Choroid plexus epithelial cell (primary cell): ENCODE measurements at regions not wholly inside any gene's neighbourhood (a gene's known extent, or its start where the extent isn't known, plus 50 kb on each side); places are given as distances from the start of the nearest gene placed in this dataset.
A peak's percentile ranks its signal among the peaks of the same experiment; 100 is the strongest.

ENCODE experiments used
- DNase-seq: peaks from one replicate; pipeline ENCODE4 v3.0.0-alpha.2; 2010; ENCODE audit warnings: low read depth
- H3K4me3 ChIP-seq: 2 replicates; pipeline ENCODE4 v1.5.1; 2011; ENCODE audit warnings: low read depth, mild to moderate bottlenecking, control low read depth, low read length, moderate library complexity
- TF ChIP-seq, protein P1 (sequence below): conservative IDR thresholded peaks from 2 replicates; pipeline ENCODE4 v1.5.1; 2011; ENCODE audit warnings: low read depth, mild to moderate bottlenecking, control low read depth, inconsistent platforms, low read length, moderate library complexity

DNA sequence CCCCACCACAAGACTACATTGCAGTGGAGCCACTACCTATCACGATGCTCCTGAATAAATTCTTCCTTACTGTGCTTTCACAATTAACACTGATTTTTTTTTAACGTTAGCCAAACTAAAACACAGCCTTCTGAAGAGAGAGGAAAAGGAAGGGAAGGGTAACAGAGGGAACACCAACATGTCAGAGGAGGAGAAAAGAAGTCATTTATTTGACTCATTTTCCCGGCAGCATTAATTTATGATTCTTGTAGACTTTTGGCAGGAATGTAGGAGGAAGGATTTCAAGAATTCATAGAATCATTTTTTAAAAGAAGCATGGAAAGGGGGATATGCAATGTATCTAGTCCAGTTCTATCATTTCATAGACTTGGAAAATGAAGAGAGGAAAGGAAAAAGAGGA, 74.3 kb upstream of the IQCM start:
- DNase-seq = no peak
- H3K4me3 ChIP-seq = no peak overlapping the region
- TF ChIP-seq, protein P1, sequence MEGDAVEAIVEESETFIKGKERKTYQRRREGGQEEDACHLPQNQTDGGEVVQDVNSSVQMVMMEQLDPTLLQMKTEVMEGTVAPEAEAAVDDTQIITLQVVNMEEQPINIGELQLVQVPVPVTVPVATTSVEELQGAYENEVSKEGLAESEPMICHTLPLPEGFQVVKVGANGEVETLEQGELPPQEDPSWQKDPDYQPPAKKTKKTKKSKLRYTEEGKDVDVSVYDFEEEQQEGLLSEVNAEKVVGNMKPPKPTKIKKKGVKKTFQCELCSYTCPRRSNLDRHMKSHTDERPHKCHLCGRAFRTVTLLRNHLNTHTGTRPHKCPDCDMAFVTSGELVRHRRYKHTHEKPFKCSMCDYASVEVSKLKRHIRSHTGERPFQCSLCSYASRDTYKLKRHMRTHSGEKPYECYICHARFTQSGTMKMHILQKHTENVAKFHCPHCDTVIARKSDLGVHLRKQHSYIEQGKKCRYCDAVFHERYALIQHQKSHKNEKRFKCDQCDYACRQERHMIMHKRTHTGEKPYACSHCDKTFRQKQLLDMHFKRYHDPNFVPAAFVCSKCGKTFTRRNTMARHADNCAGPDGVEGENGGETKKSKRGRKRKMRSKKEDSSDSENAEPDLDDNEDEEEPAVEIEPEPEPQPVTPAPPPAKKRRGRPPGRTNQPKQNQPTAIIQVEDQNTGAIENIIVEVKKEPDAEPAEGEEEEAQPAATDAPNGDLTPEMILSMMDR = no peak

DNA sequence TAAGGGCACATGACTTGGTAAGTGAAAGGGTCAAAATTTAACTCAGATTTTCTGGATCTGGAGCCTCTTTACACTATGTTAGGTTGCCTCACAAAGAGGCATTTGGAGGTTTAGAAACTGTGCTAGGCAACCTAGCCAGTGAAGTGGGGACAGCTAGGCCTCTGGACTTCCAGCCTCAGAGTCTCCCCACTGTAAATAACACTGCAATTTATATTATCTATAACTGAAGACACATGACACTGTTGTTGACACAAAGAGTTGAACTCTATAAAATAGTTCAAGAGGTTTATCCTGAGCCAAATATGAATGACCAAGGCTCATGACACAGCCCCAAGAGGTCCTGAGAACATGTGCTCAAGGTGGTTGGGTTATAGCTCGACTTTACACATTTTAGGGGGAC, 74.9 kb upstream of the IQCM start:
- TF ChIP-seq, protein P1 = no peak

DNA sequence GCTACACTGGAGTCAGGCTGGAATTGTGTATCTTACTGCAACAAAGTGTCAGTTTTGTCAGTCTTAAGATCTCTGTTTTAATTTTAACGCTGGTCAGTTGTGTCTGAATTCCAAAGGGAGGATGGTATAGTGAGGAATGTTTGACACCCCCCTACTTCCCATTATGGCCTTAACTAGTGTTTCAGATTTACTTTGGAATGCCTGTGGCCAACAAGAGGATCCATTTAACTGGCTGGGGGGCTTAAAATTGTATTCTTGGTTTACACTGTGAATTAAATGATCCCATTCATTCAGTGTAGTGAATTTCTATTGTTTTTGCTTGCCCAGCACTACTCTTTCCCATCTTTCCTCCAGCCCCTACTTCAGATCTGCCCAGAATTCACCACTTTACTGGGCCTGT, 75.8 kb upstream of the IQCM start:
- DNase-seq = no peak
- TF ChIP-seq, protein P1 = no peak
- no peak overlapping the region for H3K4me3 ChIP-seq

More for the DNA sequence above, 74.9 kb upstream of the IQCM start:
- DNase-seq = no peak
- no peak overlapping the region for H3K4me3 ChIP-seq

DNA sequence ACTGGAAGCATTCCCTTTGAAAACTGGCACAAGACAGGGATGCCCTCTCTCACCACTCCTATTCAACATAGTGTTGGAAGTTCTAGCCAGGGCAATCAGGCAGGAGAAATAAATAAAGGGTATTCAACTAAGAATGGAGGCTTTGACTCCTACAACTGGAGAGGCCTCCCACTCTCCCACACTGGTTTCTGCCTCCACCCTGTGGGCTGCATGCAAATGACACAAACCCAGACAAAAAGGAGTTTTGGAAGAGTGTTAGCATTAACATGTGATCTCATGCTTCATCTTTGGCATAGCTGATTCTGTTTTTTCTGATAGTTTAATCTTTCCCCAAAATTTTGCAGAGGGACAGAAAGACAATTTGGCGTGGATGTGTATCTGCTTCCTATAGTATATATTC, 80.8 kb upstream of the IQCM start:
- TF ChIP-seq, protein P1 = peak; percentile 78
- no peak overlapping the region for H3K4me3 ChIP-seq
- peak; percentile 65 for DNase-seq

DNA sequence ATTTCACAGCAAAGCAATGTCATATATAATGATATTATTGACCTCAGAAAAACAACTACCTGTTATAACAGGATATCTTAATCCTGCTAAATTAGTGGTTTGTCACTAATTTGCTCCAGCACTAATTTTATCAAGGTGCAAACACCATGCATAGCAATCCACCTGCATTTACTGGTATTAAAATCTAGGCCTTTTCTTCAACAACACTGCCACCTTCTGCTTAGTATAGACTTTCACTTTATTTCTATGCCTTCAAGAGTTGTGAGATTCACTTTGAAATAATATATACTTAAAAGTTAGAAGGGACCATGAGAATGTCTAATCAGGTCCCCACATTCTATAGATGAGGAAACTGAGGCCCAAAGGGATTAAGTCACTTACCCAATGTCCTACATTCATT, 82.1 kb upstream of the IQCM start:
- no peak overlapping the region for H3K4me3 ChIP-seq
- TF ChIP-seq, protein P1 = peak; percentile 52
- DNase-seq = peak; percentile 57

DNA sequence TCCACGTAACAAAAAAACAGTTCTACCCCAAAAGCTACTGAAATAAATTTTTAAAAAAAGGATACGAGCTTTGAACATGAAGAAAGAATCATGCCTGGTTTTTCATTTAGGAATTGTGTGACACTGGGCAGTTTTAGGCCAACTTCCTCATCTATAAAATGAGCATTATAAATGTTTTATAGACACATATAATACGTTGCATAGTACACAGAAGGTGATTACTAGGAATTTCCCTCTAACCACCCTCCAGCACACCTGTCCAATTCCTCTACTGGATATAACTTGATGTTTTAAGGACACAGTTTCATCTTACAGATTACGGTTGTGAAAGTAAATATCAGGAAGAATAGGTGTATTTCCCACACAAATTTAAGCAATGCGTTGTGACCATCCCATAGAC, 85.5 kb upstream of the IQCM start:
- TF ChIP-seq, protein P1 = no peak
- DNase-seq = no peak
- H3K4me3 ChIP-seq = no peak overlapping the region

DNA sequence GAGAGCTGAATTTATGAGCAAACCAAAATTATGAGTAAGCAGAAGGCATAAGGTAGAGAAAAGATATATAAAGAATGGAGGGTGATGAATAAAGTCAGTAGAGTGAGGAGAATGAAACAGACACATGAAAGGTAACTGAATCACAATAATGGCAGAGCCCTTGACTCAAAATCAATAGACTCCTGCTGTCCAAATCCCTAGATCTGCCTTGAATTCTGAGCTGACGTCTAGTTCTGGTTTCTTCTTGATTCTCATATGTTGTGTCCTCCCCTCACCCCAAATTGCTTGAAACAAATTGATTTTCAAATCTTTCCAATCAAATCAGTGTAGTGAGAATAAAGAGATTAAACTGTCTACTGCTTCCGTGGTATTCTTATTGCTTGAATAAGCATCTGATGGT, 86.6 kb upstream of the IQCM start:
- TF ChIP-seq, protein P1 = no peak
- DNase-seq = no peak

More for the DNA sequence above, 86.6 kb upstream of the IQCM start:
- H3K4me3 ChIP-seq = no peak overlapping the region
